ENCODE measurements at regions not wholly inside any gene's neighbourhood (a gene's known extent, or its start where the extent isn't known, plus 50 kb on each side); places are given as distances from the start of the nearest gene placed in this dataset.
"Not testable (repeated sequence)": the region's sequence is repeated elsewhere in the genome, so short reads cannot be mapped to it uniquely, and the experiment has no call there.

- no peaks in the 10 kb centered on the region for H3K4me1 Mint-ChIP-seq (ENCODE audit: low read depth)
- H3K27ac Mint-ChIP-seq, result no peak overlapping the region
- no peaks in the 10 kb centered on the region for H3K27me3 Mint-ChIP-seq
- H3K9me3 Mint-ChIP-seq (ENCODE audit: low read depth), result peaks cover 4% of the 10 kb centered on the region
- H3K4me3 Mint-ChIP-seq, result no peak overlapping the region
- H3K36me3 Mint-ChIP-seq, result no peaks in the 10 kb centered on the region
These were observed 931.0 kb downstream of the STIM2 start for GRCh38 chr4:27791640-27792039.

- no peaks in the 10 kb centered on the region for H3K4me1 Mint-ChIP-seq (ENCODE audit: low read depth)
- no peaks in the 10 kb centered on the region for H3K36me3 Mint-ChIP-seq
- no peaks in the 10 kb centered on the region for H3K27me3 Mint-ChIP-seq
- no peak overlapping the region for H3K27ac Mint-ChIP-seq
- H3K9me3 Mint-ChIP-seq (ENCODE audit: low read depth), result no peaks in the 10 kb centered on the region
- no peak overlapping the region for H3K4me3 Mint-ChIP-seq
These were observed 946.6 kb downstream of the STIM2 start for GRCh38 chr4:27807207-27807606.

GRCh38 chr4:27811948-27812347 is 951.3 kb downstream of the STIM2 start:
- no peaks in the 10 kb centered on the region for H3K27me3 Mint-ChIP-seq
- H3K27ac Mint-ChIP-seq, result no peak overlapping the region
- no peak overlapping the region for H3K4me3 Mint-ChIP-seq
- H3K9me3 Mint-ChIP-seq (ENCODE audit: low read depth), result peaks cover 8% of the 10 kb centered on the region
- H3K36me3 Mint-ChIP-seq, result no peaks in the 10 kb centered on the region
- no peaks in the 10 kb centered on the region for H3K4me1 Mint-ChIP-seq (ENCODE audit: low read depth)

- peaks cover 12% of the 10 kb centered on the region for H3K9me3 Mint-ChIP-seq (ENCODE audit: low read depth)
- H3K4me3 Mint-ChIP-seq; H3K4me1 Mint-ChIP-seq (ENCODE audit: low read depth); H3K27ac Mint-ChIP-seq; H3K36me3 Mint-ChIP-seq; H3K27me3 Mint-ChIP-seq: not testable (repeated sequence)
These were observed 952.6 kb downstream of the STIM2 start for GRCh38 chr4:27813226-27813625.

DNA sequence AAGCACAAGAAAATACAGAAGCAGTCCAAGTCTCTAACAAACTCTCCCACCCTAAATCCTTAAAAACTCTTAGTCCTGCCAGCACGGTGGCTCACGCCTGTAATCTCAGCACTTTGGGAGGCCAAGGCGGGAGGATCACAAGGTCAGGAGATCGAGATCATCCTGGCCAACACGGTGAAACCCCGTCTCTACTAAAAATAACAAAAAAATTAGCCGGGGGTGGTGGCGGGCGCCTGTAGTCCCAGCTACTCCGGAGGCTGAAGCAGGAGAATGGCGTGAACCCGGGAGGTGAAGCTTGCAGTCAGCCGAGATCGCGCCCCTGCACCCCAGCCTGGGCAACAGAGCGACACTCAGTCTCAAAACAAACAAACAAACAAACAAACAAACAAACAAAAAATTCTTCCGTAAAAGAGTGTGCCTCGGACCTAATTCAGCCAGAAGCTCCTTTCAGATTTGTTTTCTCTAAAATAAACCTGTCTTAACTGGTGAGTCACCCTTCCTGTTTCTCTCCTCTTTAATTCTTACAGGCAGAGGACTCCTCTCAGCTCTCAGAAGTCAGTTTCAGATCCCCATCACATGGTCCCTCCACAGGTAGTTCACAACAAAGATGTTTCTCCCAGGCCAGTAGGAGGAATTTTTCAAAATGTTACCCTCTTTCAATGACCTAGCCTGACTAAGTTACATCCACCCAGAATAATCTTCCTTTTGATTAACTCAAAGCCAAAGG is 953.2 kb downstream of the STIM2 start:
- H3K4me1 Mint-ChIP-seq (ENCODE audit: low read depth); H3K4me3 Mint-ChIP-seq; H3K27ac Mint-ChIP-seq; H3K27me3 Mint-ChIP-seq; H3K36me3 Mint-ChIP-seq: not testable (repeated sequence)
- peaks cover 15% of the 10 kb centered on the region for H3K9me3 Mint-ChIP-seq (ENCODE audit: low read depth)

- H3K9me3 Mint-ChIP-seq (ENCODE audit: low read depth), result peaks cover 17% of the 10 kb centered on the region
- no peak overlapping the region for H3K4me3 Mint-ChIP-seq
- H3K27me3 Mint-ChIP-seq, result no peaks in the 10 kb centered on the region
- no peak overlapping the region for H3K27ac Mint-ChIP-seq
- no peaks in the 10 kb centered on the region for H3K4me1 Mint-ChIP-seq (ENCODE audit: low read depth)
- H3K36me3 Mint-ChIP-seq, result no peaks in the 10 kb centered on the region
These were observed 958.6 kb downstream of the STIM2 start for GRCh38 chr4:27819246-27819645.

- Mint-ChIP-seq H3K9me3 (ENCODE audit: low read depth) (peaks cover 8% of the 10 kb centered on the region), H3K4me3 (no peak overlapping the region), H3K36me3 (no peaks in the 10 kb centered on the region), H3K4me1 (ENCODE audit: low read depth) (no peaks in the 10 kb centered on the region), H3K27me3 (no peaks in the 10 kb centered on the region), H3K27ac (no peak overlapping the region)
These were observed 968.2 kb downstream of the STIM2 start for GRCh38 chr4:27828843-27829242.

DNA sequence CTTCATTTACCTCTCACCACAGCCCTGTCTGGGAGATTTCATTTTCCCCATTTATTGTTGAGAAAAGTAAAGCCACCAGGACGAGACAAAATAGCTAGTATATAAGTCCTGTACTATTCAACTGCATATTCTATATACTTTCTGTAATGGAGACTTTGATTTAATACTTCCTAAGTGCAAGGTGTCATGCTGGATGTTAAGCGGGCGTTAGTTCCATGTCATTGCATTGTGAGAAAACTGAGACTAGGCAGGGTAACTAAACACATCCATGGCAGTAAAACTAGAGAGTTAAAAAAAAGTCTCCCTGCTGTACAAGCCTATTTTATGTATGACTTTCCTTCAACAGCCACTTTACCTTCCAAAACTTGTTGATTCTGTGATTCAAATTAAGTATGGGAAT is 969.6 kb downstream of the STIM2 start:
- Mint-ChIP-seq H3K36me3 (no peaks in the 10 kb centered on the region), H3K4me1 (ENCODE audit: low read depth) (no peaks in the 10 kb centered on the region), H3K4me3 (no peak overlapping the region), H3K27me3 (no peaks in the 10 kb centered on the region), H3K27ac (no peak overlapping the region), H3K9me3 (ENCODE audit: low read depth) (peaks cover 5% of the 10 kb centered on the region)

GRCh38 chr4:27835851-27836250 is 975.2 kb downstream of the STIM2 start:
- H3K27ac Mint-ChIP-seq, result no peak overlapping the region
- H3K36me3 Mint-ChIP-seq, result no peaks in the 10 kb centered on the region
- H3K4me3 Mint-ChIP-seq, result no peak overlapping the region
- peaks cover 3% of the 10 kb centered on the region for H3K9me3 Mint-ChIP-seq (ENCODE audit: low read depth)
- no peaks in the 10 kb centered on the region for H3K4me1 Mint-ChIP-seq (ENCODE audit: low read depth)
- H3K27me3 Mint-ChIP-seq, result no peaks in the 10 kb centered on the region

- peaks cover 6% of the 10 kb centered on the region for H3K9me3 Mint-ChIP-seq (ENCODE audit: low read depth)
- no peak overlapping the region for H3K27ac Mint-ChIP-seq
- no peaks in the 10 kb centered on the region for H3K27me3 Mint-ChIP-seq
- no peaks in the 10 kb centered on the region for H3K4me1 Mint-ChIP-seq (ENCODE audit: low read depth)
- no peaks in the 10 kb centered on the region for H3K36me3 Mint-ChIP-seq
- no peak overlapping the region for H3K4me3 Mint-ChIP-seq
These were observed 975.9 kb downstream of the STIM2 start for GRCh38 chr4:27836523-27836922.

GRCh38 chr4:27843776-27844175 is 983.1 kb downstream of the STIM2 start:
- H3K4me3 Mint-ChIP-seq, result no peak overlapping the region
- peaks cover 12% of the 10 kb centered on the region for H3K9me3 Mint-ChIP-seq (ENCODE audit: low read depth)
- H3K27me3 Mint-ChIP-seq, result no peaks in the 10 kb centered on the region
- H3K27ac Mint-ChIP-seq, result no peak overlapping the region
- H3K36me3 Mint-ChIP-seq, result no peaks in the 10 kb centered on the region
- H3K4me1 Mint-ChIP-seq (ENCODE audit: low read depth), result no peaks in the 10 kb centered on the region

GRCh38 chr4:27844376-27844775 is 983.7 kb downstream of the STIM2 start:
- no peak overlapping the region for H3K27ac Mint-ChIP-seq
- H3K36me3 Mint-ChIP-seq, result no peaks in the 10 kb centered on the region
- H3K4me3 Mint-ChIP-seq, result no peak overlapping the region
- H3K4me1 Mint-ChIP-seq (ENCODE audit: low read depth), result no peaks in the 10 kb centered on the region
- H3K27me3 Mint-ChIP-seq, result no peaks in the 10 kb centered on the region
- peaks cover 12% of the 10 kb centered on the region for H3K9me3 Mint-ChIP-seq (ENCODE audit: low read depth)

GRCh38 chr4:27846951-27847350 is 986.3 kb downstream of the STIM2 start:
- H3K4me3 Mint-ChIP-seq, result no peak overlapping the region
- H3K4me1 Mint-ChIP-seq (ENCODE audit: low read depth), result no peaks in the 10 kb centered on the region
- peaks cover 5% of the 10 kb centered on the region for H3K9me3 Mint-ChIP-seq (ENCODE audit: low read depth)

GRCh38 chr4:27861381-27861787 is 1000.7 kb downstream of the STIM2 start:
- no peak overlapping the region for H3K4me3 Mint-ChIP-seq

More at GRCh38 chr4:27846951-27847350, 986.3 kb downstream of the STIM2 start:
- Mint-ChIP-seq H3K36me3 (no peaks in the 10 kb centered on the region), H3K27ac (no peak overlapping the region), H3K27me3 (no peaks in the 10 kb centered on the region)

DNA sequence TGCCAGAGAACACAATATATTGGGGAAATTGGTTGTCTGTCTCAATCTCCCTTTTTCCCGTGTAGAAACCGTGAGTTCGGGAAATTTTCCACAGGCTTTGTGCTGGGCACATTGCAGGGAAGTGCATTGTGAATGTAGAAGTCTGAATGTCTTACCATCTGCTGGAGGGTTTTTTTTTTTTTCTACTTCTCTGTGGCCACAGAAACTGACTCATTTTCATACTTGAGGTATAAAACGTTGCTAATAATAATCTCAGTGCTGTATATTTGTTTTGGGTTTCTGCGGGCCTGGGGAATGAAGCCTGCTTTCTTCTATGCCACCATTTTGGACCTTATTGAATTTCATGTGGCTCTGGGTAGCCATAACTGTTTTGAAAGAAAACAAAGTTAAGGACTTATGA is 1001.2 kb downstream of the STIM2 start:
- no peaks in the 10 kb centered on the region for H3K27me3 Mint-ChIP-seq

More at GRCh38 chr4:27861381-27861787, 1000.7 kb downstream of the STIM2 start:
- H3K9me3 Mint-ChIP-seq (ENCODE audit: low read depth), result peaks cover 15% of the 10 kb centered on the region
- no peaks in the 10 kb centered on the region for H3K27me3 Mint-ChIP-seq
- H3K4me1 Mint-ChIP-seq (ENCODE audit: low read depth), result no peaks in the 10 kb centered on the region
- H3K27ac Mint-ChIP-seq, result no peak overlapping the region
- H3K36me3 Mint-ChIP-seq, result no peaks in the 10 kb centered on the region

GRCh38 chr4:27873596-27873995 is 1013.0 kb downstream of the STIM2 start:
- Mint-ChIP-seq H3K9me3 (ENCODE audit: low read depth) (peaks cover 11% of the 10 kb centered on the region), H3K4me3 (no peak overlapping the region), H3K27ac (no peak overlapping the region), H3K27me3 (no peaks in the 10 kb centered on the region), H3K36me3 (no peaks in the 10 kb centered on the region), H3K4me1 (ENCODE audit: low read depth) (no peaks in the 10 kb centered on the region)

More for the DNA sequence above, 1001.2 kb downstream of the STIM2 start:
- H3K4me3 Mint-ChIP-seq, result no peak overlapping the region
- peaks cover 17% of the 10 kb centered on the region for H3K9me3 Mint-ChIP-seq (ENCODE audit: low read depth)
- H3K4me1 Mint-ChIP-seq (ENCODE audit: low read depth), result no peaks in the 10 kb centered on the region
- H3K36me3 Mint-ChIP-seq, result no peaks in the 10 kb centered on the region
- H3K27ac Mint-ChIP-seq, result no peak overlapping the region
